Stimulated activated CD4-positive, alpha-beta T cell treated with anti-CD3 and anti-CD28 coated beads, Interleukin-15, amount 100 ng/mL, for 48 hours (primary cell): ENCODE measurements at regions not wholly inside any gene's neighbourhood (a gene's known extent, or its start where the extent isn't known, plus 50 kb on each side); places are given as distances from the start of the nearest gene placed in this dataset.
"Not testable (repeated sequence)": the region's sequence is repeated elsewhere in the genome, so short reads cannot be mapped to it uniquely, and the experiment has no call there.

Experiments used
- DNase-seq, 2 donors: peaks; one replicate each; pipeline ENCODE4 v3.0.0-alpha.2; 2020; ENCODE audit warnings: low read depth in 2 of 2

DNA sequence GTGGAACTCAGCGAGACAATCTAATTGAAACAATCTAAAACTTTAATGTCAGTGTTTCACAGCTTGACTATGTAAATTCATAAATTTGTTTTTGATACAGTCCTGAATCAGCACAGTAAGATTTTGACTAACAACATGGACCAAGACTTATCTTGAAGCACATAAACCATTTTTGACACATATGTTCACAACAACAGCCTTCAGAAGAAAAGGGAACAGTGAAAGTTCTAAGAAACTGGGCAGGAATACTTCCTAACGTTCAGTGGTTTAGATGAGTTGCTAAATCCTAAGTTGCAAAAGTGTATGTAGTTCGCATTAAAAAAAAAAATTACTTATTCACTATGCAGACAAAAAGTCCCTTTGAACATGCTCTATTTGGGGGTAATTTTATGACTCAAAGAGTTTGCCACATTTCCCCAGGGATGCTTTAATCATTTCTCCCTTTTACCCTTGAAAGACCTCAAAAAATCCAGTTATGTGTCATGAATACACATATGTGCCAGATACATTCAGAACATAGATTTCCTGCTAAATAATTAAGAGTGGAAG, 120.2 kb downstream of the MRPL39 start:
- no peak for DNase-seq

DNA sequence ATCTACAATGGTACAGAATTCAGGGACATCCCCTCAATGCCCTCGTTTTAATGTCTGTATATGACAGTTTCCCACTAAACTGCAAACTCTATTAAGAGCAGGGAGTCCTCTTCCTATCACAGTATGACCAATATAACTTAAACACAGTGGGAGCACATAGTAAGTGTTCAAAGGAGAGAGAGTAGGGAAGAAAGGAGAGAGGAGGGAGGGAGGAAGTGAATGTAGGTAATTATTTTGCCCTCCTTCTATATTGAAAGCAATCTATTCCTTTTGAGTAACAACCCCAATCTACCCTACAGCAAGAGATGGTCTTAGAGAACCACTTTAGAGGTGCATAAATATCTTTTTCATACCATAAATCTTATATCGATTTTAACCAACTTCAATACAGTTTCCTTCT, 121.4 kb downstream of the MRPL39 start:
- no peak for DNase-seq

DNA sequence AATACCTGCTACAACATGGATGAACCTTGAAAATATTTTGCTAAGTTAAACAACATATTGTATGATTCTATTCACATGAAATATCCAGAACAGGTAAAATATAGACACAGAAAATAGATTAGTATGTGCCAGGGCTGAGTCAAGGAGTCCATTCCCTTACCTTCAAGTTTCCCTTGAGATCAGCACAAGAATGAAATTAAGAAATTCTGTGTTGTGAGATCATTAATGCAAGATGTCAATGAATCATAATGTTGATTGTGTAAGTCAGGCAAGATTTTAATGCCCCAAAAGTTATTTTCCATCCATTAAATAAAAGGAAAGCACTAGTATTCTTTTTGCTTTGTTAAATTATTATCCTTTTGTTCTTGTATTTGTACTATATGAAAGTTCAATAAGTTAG, 139.4 kb downstream of the MRPL39 start:
- DNase-seq: no peak

DNA sequence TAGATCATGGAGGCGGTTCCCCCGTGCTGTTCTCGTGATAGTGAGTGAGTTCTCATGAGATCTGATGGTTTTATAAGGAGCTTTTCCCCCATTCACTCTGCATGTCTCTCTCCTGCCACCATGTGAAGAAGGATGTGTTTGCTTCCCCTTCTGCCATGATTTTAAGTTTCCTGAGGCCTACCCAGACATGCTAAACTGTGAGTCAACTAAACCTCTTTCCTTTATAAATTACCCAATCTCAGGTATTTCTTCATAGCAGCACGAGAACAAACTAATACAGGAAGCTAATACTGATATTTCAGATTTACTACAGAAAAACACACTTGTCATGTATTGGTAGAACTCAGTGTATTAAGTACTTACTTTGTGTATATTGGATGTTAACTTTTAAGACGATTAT, 140.2 kb downstream of the MRPL39 start:
- DNase-seq: not testable (repeated sequence)

DNA sequence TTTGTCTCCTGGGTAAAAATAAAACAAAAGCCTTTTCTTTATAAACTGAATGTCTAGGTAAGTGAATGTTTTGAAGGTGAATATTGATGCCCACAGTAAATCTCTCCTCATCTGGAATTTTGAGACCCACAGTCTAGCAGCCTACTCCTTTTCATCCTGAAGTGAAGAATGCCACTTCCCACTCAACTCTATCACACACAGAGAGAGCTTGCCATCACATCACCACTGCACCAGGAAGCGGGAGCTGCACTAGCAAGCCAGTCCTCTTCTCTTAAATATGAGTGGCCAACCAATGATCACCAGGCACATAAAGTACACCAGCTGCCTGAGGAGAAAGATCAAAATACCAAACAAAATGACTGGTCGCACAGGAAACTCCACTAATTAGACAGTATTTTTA, 140.8 kb downstream of the MRPL39 start:
- DNase-seq: no peak

DNA sequence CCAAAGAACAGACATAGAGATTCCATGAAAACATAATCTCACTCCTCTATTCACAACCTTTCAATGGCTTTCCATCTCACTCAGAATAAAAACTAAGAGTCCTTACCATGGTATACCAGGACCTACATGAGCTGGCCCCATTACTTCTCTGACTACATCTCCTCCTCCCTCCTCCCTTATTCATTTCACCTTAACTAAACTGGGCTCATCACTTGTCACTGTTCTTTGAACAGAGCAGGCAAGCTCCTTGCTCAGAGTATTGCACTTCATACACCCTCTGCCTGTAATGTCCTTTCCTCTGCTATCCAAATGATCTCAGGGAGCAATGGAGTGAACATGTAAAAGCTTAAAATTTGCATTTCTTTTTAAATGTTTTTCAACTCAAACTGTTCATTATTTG, 142.0 kb downstream of the MRPL39 start:
- DNase-seq: no peak

DNA sequence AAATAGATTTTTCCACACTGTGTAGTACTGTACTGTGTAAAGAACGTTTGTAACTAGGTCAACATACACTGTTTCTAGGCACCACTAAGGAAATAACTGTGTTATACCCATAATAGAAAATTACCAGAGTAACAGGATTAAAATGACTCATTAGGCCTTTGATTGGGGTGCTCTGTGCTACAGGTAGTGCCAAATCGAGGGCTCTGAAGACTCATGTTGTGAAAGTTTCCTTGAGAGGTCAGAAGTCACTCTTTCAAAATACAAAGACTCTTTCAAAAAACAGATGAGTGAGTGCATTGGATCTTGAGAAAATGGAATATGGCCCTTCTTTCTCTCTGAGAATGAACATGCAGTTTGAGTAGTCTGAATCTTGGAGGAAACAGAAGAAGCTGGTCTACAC, 143.0 kb downstream of the MRPL39 start:
- no peak for DNase-seq

DNA sequence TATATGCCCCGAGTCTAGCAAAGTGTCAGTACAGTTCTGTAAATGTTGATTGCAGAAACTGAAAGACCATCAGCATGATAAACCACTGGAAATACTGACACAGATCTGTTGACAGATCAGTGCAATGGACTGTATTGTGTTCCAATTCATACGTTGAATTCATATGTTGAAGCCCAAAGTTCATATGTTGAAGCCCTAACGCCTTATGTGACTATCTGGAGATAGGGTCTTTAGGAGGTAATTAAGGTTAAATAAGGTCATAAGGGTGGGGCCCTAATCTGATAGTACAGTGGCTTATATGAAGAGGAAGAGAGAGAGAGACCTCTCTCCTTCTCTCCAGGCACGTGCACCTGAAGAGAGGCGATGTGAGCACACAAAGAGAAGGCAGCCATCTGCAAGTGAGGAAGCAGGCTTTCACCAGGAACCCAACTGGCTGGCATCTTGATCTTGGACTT, 144.7 kb downstream of the MRPL39 start:
- DNase-seq: no peak

DNA sequence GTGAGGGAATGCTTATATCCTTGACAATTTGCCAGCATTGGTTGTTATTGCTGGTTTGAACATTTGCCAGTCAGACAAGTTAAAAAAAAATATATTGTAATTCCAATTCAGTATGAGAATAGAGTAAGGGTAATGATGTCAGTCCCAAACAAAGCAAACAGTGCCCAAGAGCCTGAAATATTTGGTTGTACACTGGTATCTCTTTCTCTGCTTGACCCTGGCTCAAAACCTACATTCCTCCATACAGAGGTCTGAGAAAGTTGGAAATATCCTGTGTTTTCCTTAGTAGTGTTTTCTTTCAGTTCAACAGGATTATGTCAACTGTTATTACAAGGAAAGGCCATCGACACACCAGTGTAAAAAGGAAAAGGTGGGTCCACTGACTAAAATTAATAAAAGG, 145.6 kb downstream of the MRPL39 start:
- no peak for DNase-seq

DNA sequence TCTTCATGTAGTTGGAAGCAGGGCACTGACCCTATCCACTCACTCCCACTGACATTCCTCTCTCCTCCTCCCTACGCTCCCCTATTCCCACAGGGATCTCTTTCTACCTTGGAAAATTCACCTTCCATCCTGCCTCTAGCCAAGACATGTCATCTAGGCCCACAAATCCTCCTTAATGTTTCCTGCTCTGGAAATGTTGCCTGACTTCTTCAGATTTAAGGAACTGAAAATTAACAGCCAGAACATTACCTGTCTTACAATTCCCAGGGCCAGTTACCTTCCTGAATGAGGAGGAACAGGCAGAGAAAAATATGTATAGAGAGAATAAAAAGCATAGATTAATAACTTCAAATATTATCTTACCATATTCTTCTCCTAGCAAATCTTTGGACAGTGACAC, 147.3 kb downstream of the MRPL39 start:
- DNase-seq: no peak

DNA sequence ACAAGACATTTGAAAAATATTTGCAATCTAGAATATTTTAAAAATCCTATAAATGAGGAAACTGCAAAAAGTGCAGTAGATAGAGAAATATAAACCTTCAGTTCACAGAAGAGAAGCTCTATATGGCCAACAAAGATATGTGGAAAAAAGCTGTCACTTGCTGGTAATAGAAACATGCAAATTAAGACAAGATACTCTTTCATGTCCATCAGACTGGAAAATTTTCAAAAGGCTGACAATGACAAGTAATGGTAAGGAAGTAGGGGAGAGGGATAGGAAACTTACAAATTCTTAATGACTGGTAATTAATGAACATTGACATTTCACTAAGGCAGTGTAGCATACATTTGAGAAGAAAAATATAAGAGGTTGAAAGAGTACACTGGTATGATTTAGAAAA, 147.9 kb downstream of the MRPL39 start:
- no peak for DNase-seq

DNA sequence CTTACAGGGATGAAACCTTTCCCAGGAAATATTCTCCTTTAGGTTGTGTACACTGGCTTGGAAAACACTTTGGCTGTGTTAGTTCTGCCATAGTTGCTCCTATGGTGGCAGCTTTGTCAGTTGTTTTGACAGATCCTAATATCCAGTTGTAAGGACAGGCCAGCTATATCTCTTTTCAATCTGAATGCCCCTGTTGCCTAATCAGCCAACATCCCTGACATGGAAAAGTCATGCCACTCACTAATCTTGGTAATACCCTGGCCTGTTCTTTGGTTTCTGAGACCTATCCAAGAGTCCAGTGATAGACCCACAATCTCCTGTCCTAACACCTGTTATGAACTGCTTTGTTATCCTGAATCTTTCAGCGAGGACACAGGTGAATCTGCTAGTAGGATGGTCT, 148.8 kb downstream of the MRPL39 start:
- DNase-seq: no peak

DNA sequence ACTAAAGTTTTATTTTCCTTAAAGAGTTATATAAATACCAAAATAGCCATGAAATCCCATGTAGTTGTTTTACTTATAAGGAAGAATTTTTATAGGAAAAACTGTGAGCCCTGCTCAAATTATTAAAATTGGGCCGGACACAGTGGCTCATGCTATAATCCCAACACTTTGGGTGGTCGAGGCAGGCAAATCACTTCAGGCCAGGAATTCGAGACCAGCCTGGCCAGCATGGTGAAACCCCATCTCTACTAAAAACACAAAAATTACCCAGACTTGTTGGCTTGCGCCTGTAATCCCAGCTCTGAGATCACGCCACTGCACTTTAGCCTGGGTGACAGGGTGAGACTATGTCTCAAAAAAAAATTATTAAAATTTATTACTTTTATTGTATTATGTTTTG, 149.3 kb downstream of the MRPL39 start:
- no peak for DNase-seq

DNA sequence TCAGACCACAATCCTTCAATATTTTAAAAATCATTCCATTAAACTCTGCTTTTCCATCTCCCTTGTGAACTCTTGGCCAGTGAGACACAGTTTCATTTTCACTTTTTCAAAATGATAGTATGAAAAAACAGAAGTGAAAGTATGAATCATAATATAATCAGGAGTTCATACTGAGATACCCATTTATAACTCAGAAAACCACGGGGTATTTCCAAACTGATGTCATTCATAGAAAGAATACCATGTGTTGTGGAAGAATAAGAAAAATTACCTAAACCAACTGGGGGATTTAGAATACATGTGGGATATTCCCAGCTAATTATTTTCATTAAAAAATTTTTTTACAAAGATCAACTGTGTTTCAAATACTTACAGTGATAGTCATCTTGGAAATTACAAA, 149.9 kb downstream of the MRPL39 start:
- DNase-seq: no peak

DNA sequence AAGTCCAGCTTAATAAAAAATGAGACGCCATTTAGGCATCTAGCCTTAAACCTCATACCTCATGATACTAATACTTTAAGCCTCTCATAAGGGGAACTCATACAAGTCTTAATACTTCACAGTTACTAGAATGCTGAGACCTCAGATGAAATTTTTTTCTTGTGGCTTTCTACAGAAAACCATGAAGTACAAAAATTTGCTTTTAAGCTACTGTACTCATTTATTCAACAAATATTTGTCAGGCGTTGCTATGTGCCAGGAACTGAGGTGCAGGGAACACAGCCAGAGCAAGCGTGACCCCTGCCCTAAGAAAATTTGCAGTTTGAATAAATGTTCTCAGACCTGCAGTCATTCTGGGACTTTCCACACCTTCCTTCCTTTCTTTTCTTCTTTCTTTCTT, 150.6 kb downstream of the MRPL39 start:
- peak; percentile 30 to 39 for DNase-seq

DNA sequence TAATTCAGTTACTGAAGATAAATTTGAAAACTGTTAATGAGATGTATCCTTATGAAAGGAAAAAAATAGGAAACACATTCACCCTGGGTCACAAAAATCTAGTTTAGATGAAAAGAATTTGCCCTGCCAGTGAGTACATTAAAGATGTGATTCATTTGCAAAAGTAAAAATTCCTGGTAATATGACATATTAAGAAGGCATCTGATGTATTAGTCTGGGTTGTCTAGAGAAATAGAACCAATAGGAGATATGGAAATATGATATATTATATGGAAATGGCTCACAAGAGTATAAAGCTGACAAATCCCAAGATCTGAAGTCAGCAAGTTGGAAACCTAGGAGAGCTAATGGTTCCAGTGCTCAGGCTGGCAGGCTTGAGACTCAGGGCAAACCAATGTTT, 153.8 kb downstream of the MRPL39 start:
- DNase-seq: no peak

DNA sequence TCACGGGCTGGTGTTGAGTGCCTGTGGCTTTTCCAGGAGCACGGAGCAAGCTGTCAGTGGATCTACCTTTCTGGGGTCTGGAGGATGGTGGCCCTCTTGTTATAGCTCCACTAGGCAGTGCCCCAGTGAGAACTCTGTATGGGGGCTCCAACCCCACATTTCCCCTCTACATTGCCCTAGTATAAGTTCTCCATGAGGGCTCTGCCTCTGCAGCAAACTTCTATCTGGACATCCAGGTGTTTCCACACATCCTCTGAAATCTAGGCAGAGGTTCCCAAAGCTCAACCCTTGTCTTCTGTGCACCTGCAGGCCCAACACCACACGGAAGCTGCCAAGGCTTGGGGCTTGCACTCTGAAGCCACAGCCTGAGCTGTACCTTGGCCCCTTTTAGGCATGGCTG, 157.3 kb downstream of the MRPL39 start:
- no peak for DNase-seq

DNA sequence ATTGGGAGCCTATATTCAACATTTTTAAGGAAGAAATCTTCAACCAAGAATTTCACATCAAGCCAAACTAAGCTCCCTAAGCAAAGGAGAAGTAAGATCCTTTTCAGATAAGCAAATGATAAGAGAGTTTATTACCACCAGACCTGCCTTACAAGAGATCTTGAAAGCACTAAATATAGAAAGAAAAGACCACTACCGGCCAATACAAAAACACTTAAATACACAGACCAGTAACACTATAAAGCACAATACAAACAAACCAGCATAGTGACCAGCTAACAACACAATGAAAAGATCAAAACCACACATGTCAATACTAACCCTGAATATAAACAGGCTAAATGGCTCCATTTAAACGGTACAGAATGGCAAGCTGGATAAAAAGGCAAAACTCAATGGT, 165.4 kb downstream of the MRPL39 start:
- DNase-seq: no peak

DNA sequence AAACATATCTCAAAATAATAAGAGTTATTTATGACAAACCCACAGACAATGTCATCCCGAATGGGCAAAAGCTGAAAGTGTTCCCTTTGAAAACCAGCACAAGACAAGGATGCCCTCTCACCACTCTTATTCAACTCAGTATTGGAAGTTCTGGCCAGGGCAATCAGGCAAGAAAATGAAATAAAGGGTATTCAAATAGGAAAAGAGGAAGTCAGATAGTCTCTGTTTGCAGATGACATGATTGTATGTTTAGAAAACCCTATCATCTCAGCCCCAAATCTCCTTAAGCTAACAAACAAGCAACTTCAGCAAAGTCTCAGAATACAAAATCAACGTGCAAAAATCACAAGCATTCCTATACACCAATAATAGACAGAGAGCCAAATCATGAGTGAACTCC, 169.8 kb downstream of the MRPL39 start:
- DNase-seq: not testable (repeated sequence)

DNA sequence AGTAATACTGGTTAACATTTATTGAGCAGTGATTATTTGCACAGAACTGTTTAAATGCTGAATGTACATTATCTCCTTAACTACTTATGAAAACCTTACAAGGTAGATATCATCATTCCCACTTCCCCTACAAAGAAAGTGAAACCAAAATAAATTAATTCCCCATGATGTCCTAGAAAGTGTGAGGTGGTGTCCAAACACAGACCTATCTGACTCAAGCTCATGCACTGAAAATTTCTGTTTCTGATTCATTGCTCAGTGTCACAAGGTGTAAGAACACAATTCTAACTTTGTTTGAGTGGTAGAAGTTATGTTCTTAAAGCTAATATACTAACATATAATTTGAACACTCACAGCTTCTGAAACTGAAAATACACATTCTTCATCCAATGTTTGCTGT, 178.7 kb downstream of the MRPL39 start:
- no peak for DNase-seq

DNA sequence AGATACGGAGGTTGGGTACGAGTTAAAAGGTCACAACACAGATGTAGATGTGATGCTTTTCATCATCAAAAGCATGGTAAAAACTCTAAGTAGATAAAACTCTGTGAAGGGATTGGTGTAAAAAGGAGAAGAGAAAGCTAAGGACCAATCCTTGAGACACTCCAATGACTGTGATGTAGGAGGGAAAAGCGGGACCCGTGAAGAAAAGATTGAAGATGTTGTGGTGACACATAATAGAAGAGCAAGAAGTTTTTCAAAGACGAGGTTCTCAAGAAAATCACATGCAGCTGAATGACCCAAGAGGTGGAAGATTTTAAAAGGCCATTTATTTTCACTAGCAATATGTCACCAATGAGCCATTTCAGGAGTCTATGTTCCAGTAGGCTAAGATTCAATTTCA, 179.5 kb downstream of the MRPL39 start:
- DNase-seq: no peak

DNA sequence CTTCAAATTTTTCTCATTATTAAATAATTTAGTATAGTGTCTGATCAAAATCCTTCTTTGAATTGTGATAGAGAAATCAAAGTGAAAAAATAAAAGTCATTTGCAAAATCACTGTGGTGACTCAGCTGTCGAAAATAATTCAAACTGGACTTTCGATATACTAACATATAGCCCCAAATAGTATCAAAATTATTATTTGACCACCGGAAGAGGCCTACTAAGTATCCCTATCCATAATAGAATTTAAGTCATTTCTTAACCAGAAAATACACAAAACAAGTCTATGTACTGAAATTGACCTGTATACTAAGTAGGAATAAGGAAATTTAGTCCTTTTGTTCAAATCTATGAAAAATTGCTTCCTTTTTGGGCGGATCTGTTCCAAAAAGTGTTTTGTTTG, 180.7 kb downstream of the MRPL39 start:
- no peak for DNase-seq

DNA sequence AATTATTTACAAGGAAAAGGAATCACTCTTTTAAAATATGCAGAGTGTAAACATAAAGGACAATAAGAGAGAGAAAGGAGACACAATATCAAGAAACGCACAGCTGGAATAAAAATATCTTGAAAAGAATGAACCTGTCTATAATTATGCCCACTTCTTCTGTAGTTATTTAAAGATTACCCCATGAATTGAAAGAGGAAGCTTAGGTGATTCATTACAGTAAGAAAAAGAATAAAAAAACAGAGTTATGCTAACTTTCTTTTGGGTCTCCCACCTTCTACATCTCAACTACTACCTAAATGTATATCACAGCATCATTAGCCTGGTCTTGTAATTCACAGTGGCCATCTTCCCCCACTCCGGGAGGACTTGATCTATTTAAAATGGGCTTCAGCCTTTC, 182.1 kb downstream of the MRPL39 start:
- DNase-seq: no peak

DNA sequence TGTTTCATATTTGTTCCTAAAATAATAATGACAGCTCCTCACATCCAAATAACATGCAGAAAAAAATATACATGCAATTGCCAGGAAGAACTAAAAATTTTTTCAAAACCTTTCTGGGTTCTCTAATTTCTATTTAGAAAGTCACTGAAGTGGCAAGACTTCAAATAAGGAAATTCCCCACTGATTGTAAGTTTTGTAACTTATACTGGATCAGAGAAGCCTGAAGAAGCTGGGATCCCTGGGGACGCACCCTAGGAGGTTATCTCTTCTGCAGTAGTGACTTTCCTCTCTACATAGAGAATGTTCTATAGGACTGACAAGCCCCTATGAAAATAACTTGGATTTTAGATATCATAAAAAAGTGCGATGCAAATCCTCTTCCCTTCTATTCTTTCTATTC, 182.6 kb downstream of the MRPL39 start:
- DNase-seq: no peak

DNA sequence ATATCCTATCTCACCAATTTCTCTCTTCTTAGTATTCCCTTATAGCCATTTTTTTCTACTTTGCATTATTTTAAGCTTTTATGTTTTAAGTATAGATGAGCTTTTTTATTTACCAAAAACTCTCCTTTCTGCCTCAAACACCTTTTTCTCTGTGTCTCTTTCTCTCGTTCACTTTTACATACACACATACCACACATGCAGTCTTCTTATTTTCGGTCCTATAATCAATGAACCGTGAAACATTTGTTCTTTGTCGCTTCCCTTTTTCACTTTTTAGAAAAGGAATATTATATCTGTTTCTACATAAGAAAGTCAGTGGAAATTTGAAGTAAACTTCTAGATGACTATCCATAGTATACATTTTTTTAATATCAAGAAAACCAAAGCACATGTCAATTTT, 183.2 kb downstream of the MRPL39 start:
- no peak for DNase-seq
